Activated CD4-positive, alpha-beta T cell treated with anti-CD3 and anti-CD28 coated beads, Interleukin-2, Interleukin-6, amounts not matched to agents 100 ng/mL and 50 ng/mL, durations not matched to agents 16 hours and 8 hours (primary cell): ENCODE measurements at regions not wholly inside any gene's neighbourhood (a gene's known extent, or its start where the extent isn't known, plus 50 kb on each side); places are given as distances from the start of the nearest gene placed in this dataset.

Source experiments
- DNase-seq: peaks from one replicate; pipeline ENCODE4 v3.0.0-alpha.2; 2020

- DNase-seq, result no peak
Observed at GRCh38 chr21:27126140-27126539, 159.3 kb upstream of the ADAMTS5 start.

- DNase-seq, result no peak
Observed at GRCh38 chr21:27122686-27123085, 155.8 kb upstream of the ADAMTS5 start.

GRCh38 chr21:27114111-27114510, 147.2 kb upstream of the ADAMTS5 start:
- no peak for DNase-seq

- DNase-seq, result no peak
Observed at GRCh38 chr21:27112186-27112585, 145.3 kb upstream of the ADAMTS5 start.

- no peak for DNase-seq
Observed at GRCh38 chr21:27110956-27111355, 144.1 kb upstream of the ADAMTS5 start.

GRCh38 chr21:27108701-27109100, 141.8 kb upstream of the ADAMTS5 start:
- DNase-seq, result no peak

GRCh38 chr21:27108228-27108627, 141.3 kb upstream of the ADAMTS5 start:
- no peak for DNase-seq

GRCh38 chr21:27104846-27105431, 138.1 kb upstream of the ADAMTS5 start:
- DNase-seq, result no peak

GRCh38 chr21:27103768-27104167, 136.9 kb upstream of the ADAMTS5 start:
- DNase-seq, result no peak

- DNase-seq, result no peak
Observed at GRCh38 chr21:27101523-27101922, 134.6 kb upstream of the ADAMTS5 start.

- no peak for DNase-seq
Observed at GRCh38 chr21:27094184-27094948, 127.5 kb upstream of the ADAMTS5 start.

- DNase-seq, result no peak
Observed at GRCh38 chr21:27086630-27087029, 119.7 kb upstream of the ADAMTS5 start.

GRCh38 chr21:27086186-27086585, 119.3 kb upstream of the ADAMTS5 start:
- DNase-seq, result no peak

GRCh38 chr21:27085387-27085786, 118.5 kb upstream of the ADAMTS5 start:
- DNase-seq, result no peak

GRCh38 chr21:27083144-27083543, 116.3 kb upstream of the ADAMTS5 start:
- DNase-seq, result no peak

GRCh38 chr21:27082431-27083010, 115.6 kb upstream of the ADAMTS5 start:
- DNase-seq, result no peak

- no peak for DNase-seq
Observed at GRCh38 chr21:27079636-27080240, 112.8 kb upstream of the ADAMTS5 start.

GRCh38 chr21:27078915-27079314, 112.0 kb upstream of the ADAMTS5 start:
- DNase-seq, result no peak

- DNase-seq, result no peak
Observed at GRCh38 chr21:27077501-27077900, 110.6 kb upstream of the ADAMTS5 start.

- no peak for DNase-seq
Observed at GRCh38 chr21:27076025-27076424, 109.1 kb upstream of the ADAMTS5 start.

- DNase-seq, result no peak
Observed at GRCh38 chr21:27070861-27071670, 104.2 kb upstream of the ADAMTS5 start.

- DNase-seq, result no peak
Observed at GRCh38 chr21:27068811-27069210, 101.9 kb upstream of the ADAMTS5 start.

- no peak for DNase-seq
Observed at GRCh38 chr21:27067226-27067625, 100.3 kb upstream of the ADAMTS5 start.
